ENCODE measurements at regions not wholly inside any gene's neighbourhood (a gene's known extent, or its start where the extent isn't known, plus 50 kb on each side); places are given as distances from the start of the nearest gene placed in this dataset.

- DNase-seq: no peak
Observed at GRCh38 chr5:54637654-54638053, 120.1 kb downstream of the SNX18 start.

- DNase-seq: no peak
Observed at GRCh38 chr5:54634089-54634488, 116.5 kb downstream of the SNX18 start.

- DNase-seq: no peak
Observed at GRCh38 chr5:54632131-54632701, 114.7 kb downstream of the SNX18 start.

- DNase-seq: no peak
Observed at GRCh38 chr5:54630738-54631359, 113.3 kb downstream of the SNX18 start.

GRCh38 chr5:54629115-54629514 lies 111.6 kb downstream of the SNX18 start:
- DNase-seq: no peak

- DNase-seq: no peak
Observed at GRCh38 chr5:54628050-54628449, 110.5 kb downstream of the SNX18 start.

GRCh38 chr5:54626407-54626806 lies 108.8 kb downstream of the SNX18 start:
- DNase-seq: no peak

- DNase-seq: no peak
Observed at GRCh38 chr5:54624805-54625568, 107.4 kb downstream of the SNX18 start.

- DNase-seq: no peak
Observed at GRCh38 chr5:54621709-54622108, 104.2 kb downstream of the SNX18 start.

- DNase-seq: no peak
Observed at GRCh38 chr5:54621048-54621447, 103.5 kb downstream of the SNX18 start.

- DNase-seq: peak in 1 of 5 experiments; percentile 11
Observed at GRCh38 chr5:54620141-54620933, 102.8 kb downstream of the SNX18 start.

- no peak for DNase-seq
Observed at GRCh38 chr5:54619731-54620130, 102.2 kb downstream of the SNX18 start.

GRCh38 chr5:54616518-54617220 lies 99.1 kb downstream of the SNX18 start:
- no peak for DNase-seq

GRCh38 chr5:54616031-54616430 lies 98.5 kb downstream of the SNX18 start:
- no peak for DNase-seq

- peak in 1 of 5 experiments; percentile 57 for DNase-seq
Observed at GRCh38 chr5:54615381-54615780, 97.8 kb downstream of the SNX18 start.

- no peak for DNase-seq
Observed at GRCh38 chr5:54612711-54613110, 95.2 kb downstream of the SNX18 start.

- no peak for DNase-seq
Observed at GRCh38 chr5:54611290-54611951, 93.9 kb downstream of the SNX18 start.

GRCh38 chr5:54610197-54610944 lies 92.8 kb downstream of the SNX18 start:
- peak in 2 of 5 experiments; percentile 36 to 98 for DNase-seq

- DNase-seq: no peak
Observed at GRCh38 chr5:54608423-54609085, 91.0 kb downstream of the SNX18 start.

- no peak for DNase-seq
Observed at GRCh38 chr5:54607006-54607405, 89.4 kb downstream of the SNX18 start.

- no peak for DNase-seq
Observed at GRCh38 chr5:54603372-54603771, 85.8 kb downstream of the SNX18 start.
